ENCODE measurements at regions not wholly inside any gene's neighbourhood (a gene's known extent, or its start where the extent isn't known, plus 50 kb on each side); places are given as distances from the start of the nearest gene placed in this dataset.
"Not testable (repeated sequence)": the region's sequence is repeated elsewhere in the genome, so short reads cannot be mapped to it uniquely, and the experiment has no call there.

DNA sequence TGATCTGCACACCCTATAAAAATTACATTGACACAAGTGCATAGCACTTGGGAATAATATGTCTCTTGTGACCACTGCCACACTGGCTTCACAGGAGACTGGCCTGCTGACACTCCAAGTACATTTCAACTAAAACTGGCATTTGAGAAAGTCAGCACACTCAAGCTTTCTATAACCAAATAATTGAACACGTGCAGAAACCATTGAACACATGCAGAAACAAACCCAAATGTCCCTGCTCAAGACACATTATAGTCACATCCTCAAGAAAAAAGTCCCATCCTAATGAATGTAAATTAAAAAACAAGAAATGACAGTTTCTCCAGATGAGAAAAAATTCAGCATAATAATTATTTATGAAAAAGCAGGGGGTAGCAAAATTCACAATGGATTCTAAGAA is 1859.1 kb upstream of the PCDH20 start:
- peaks cover under 1% of the 10 kb centered on the region for H3K27me3 Mint-ChIP-seq (ENCODE audit: insufficient read depth, low read depth, poor library complexity)
- no peaks in the 10 kb centered on the region for H3K36me3 ChIP-seq (ENCODE audit: insufficient read depth)
- TF ChIP-seq JUNB (IDR thresholded peaks at IDR 0.05; ENCODE audit: unreplicated experiment) (no peak), POLR2AphosphoS5 (IDR thresholded peaks at IDR 0.05; ENCODE audit: low read depth) (no peak), CTCF (conservative IDR thresholded peaks at IDR 0.05; ENCODE audit: low read depth in 2 of 2) (no peak), EZH2phosphoT487 (IDR thresholded peaks at IDR 0.05; ENCODE audit: unreplicated experiment) (no peak), ZNF114 (CRISPR knock-in tag; IDR thresholded peaks at IDR 0.05) (no peak), NANOG (IDR thresholded peaks at IDR 0.05; ENCODE audit: borderline replicate concordance) (no peak)
- no peak overlapping the region for H3K4me3 Mint-ChIP-seq
- H3K36me3 Mint-ChIP-seq (ENCODE audit: low read depth) = no peaks in the 10 kb centered on the region
- H3K4me1 Mint-ChIP-seq = no peaks in the 10 kb centered on the region
- H3K4me3 ChIP-seq = no peak overlapping the region
- no peak overlapping the region for H3K4me2 ChIP-seq
- H4K20me1 ChIP-seq (replicated peaks; ENCODE audit: insufficient read depth) = no peaks in the 10 kb centered on the region
- no peaks in the 10 kb centered on the region; the same call in 1 of the 3 replicates for H3K9me3 Mint-ChIP-seq
- no peaks in the 10 kb centered on the region for H3K9me2 ChIP-seq (ENCODE audit: insufficient read depth)
- H3K27ac ChIP-seq (ENCODE audit: low read depth) = no peak overlapping the region
- no peaks in the 10 kb centered on the region for H3K27me3 ChIP-seq (ENCODE audit: insufficient read depth)
- H3F3A ChIP-seq (replicated peaks; ENCODE audit: low read depth) = no peaks in the 10 kb centered on the region
- no peaks in the 10 kb centered on the region for H3K79me2 ChIP-seq (replicated peaks; ENCODE audit: insufficient read depth)
- ATAC-seq (no peak), DNase-seq (ENCODE audit: low spot score) (no peak)
- no peak overlapping the region for H3K27ac Mint-ChIP-seq
- no peak overlapping the region for H2AFZ ChIP-seq
- H3K4me1 ChIP-seq (ENCODE audit: insufficient read depth) = no peaks in the 10 kb centered on the region

GRCh38 chr13:63249411-63250187 is 1834.0 kb upstream of the PCDH20 start:
- H3K79me2 ChIP-seq (replicated peaks; ENCODE audit: insufficient read depth) = no peaks in the 10 kb centered on the region
- Mint-ChIP-seq H3K27ac (no peak overlapping the region), H3K36me3 (ENCODE audit: low read depth) (no peaks in the 10 kb centered on the region), H3K27me3 (ENCODE audit: insufficient read depth, low read depth, poor library complexity) (peaks cover 2% of the 10 kb centered on the region), H3K4me1 (no peaks in the 10 kb centered on the region), H3K4me3 (no peak overlapping the region), H3K9me3 (0 out of 3 replicates have a peak, but pooled peaks cover under 1% of the 10 kb centered on the region)
- no peaks in the 10 kb centered on the region for H3F3A ChIP-seq (replicated peaks; ENCODE audit: low read depth)
- no peaks in the 10 kb centered on the region for H4K20me1 ChIP-seq (replicated peaks; ENCODE audit: insufficient read depth)
- ATAC-seq (no peak), DNase-seq (ENCODE audit: low spot score) (no peak)
- H3K27ac ChIP-seq (ENCODE audit: low read depth) = no peak overlapping the region
- H3K27me3 ChIP-seq (ENCODE audit: insufficient read depth) = no peaks in the 10 kb centered on the region
- no peak overlapping the region for H2AFZ ChIP-seq
- no peaks in the 10 kb centered on the region for H3K9me2 ChIP-seq (ENCODE audit: insufficient read depth)
- no peak overlapping the region for H3K4me3 ChIP-seq
- H3K4me1 ChIP-seq (ENCODE audit: insufficient read depth) = no peaks in the 10 kb centered on the region
- H3K36me3 ChIP-seq (ENCODE audit: insufficient read depth) = no peaks in the 10 kb centered on the region
- no peak for TF ChIP-seq EZH2phosphoT487 (IDR thresholded peaks at IDR 0.05; ENCODE audit: unreplicated experiment)
- no peak overlapping the region for H3K4me2 ChIP-seq

DNA sequence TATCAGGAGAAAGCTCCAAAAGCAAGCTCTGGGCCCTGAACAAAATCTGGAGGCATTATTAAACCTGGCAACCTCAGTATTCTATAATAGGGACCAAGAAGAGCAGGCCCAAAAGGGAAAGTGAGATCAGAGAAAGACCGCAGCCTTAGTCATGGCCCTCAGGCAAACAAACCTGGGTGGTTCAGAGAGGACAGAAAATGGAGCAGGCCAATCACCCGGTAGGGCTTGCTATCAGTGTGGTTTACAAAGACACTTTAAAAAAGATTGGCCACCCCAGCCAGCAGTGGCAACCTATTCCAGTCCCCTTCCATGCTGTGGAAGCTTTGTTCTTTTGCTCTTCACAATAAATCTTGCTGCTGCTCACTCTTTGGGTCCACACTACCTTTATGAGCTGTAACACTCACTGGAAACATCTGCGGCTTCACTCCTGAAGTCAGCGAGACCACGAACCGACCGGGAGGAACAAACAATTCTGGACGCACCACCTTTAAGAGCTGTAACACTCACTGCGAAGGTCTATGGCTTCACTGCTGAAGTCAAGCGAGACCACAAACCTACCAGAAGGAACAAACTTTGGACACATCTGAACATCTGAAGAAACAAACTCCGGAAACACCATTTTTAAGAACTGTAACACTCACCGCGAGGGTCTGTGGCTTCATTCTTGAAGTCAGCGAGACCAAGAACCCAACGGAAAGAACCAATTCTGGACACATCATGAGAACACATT is 1821.2 kb upstream of the PCDH20 start:
- H3K27ac ChIP-seq (ENCODE audit: low read depth); H3K4me2 ChIP-seq; H3K27ac Mint-ChIP-seq; H3K4me3 ChIP-seq; H3K9me3 Mint-ChIP-seq; H3K9me2 ChIP-seq (ENCODE audit: insufficient read depth); H3K4me1 Mint-ChIP-seq; H3K4me1 ChIP-seq (ENCODE audit: insufficient read depth); H3K36me3 ChIP-seq (ENCODE audit: insufficient read depth); H3F3A ChIP-seq (replicated peaks; ENCODE audit: low read depth); H3K79me2 ChIP-seq (replicated peaks; ENCODE audit: insufficient read depth); H4K20me1 ChIP-seq (replicated peaks; ENCODE audit: insufficient read depth); DNase-seq (ENCODE audit: low spot score); H3K27me3 Mint-ChIP-seq (ENCODE audit: insufficient read depth, low read depth, poor library complexity); ATAC-seq; H2AFZ ChIP-seq; H3K4me3 Mint-ChIP-seq; H3K27me3 ChIP-seq (ENCODE audit: insufficient read depth): not testable (repeated sequence)
- peaks cover 11% of the 10 kb centered on the region for H3K36me3 Mint-ChIP-seq (ENCODE audit: low read depth)

- not testable (repeated sequence) for H3K4me3 Mint-ChIP-seq; DNase-seq (ENCODE audit: low spot score); H3K27ac Mint-ChIP-seq; H4K20me1 ChIP-seq (replicated peaks; ENCODE audit: insufficient read depth); H3K79me2 ChIP-seq (replicated peaks; ENCODE audit: insufficient read depth); ATAC-seq; H3K36me3 ChIP-seq (ENCODE audit: insufficient read depth); H3K27me3 ChIP-seq (ENCODE audit: insufficient read depth); H3K27ac ChIP-seq (ENCODE audit: low read depth); H3K27me3 Mint-ChIP-seq (ENCODE audit: insufficient read depth, low read depth, poor library complexity); H3F3A ChIP-seq (replicated peaks; ENCODE audit: low read depth); H3K9me2 ChIP-seq (ENCODE audit: insufficient read depth); H3K4me2 ChIP-seq; H3K4me3 ChIP-seq
- Mint-ChIP-seq H3K36me3 (ENCODE audit: low read depth) (peaks cover 22% of the 10 kb centered on the region), H3K9me3 (peaks cover 26% of the 10 kb centered on the region), H3K4me1 (peaks cover 27% of the 10 kb centered on the region)
- Histone ChIP-seq H2AFZ (peak overlapping the region; percentile 12; the same call in 1 of the 2 replicates), H3K4me1 (ENCODE audit: insufficient read depth) (peaks cover 40% of the 10 kb centered on the region)
Measured at GRCh38 chr13:63218596-63218995, 1802.9 kb upstream of the PCDH20 start.

All from GM23338 (cell line).